K562 (cell line): ENCODE measurements at regions not wholly inside any gene's neighbourhood (a gene's known extent, or its start where the extent isn't known, plus 50 kb on each side); places are given as distances from the start of the nearest gene placed in this dataset.

ENCODE experiments used
- MEF2A ChIP-seq: IDR thresholded peaks from 2 replicates; pipeline ENCODE4 v1.6.1; 2011; ENCODE audit warnings: low read depth, mild to moderate bottlenecking, low read length, moderate library complexity; ENCODE audit not compliant: control insufficient read depth
- YBX1 ChIP-seq: fragments of 450-650 bp; IDR thresholded peaks from 2 replicates; pipeline ENCODE4 v1.7.1; 2016; ENCODE audit warnings: mild to moderate bottlenecking
- TF ChIP-seq, protein P1 (sequence below): fragments of 450-650 bp; IDR thresholded peaks from 2 replicates; pipeline ENCODE4 v1.6.1; 2016; ENCODE audit warnings: low read depth
- TF ChIP-seq, protein P2 (sequence below): sonication (generic); formaldehyde crosslinking; IDR thresholded peaks from 2 replicates; pipeline ENCODE4 v1.8.0; 2023; ENCODE audit warnings: missing genetic modification reagents, mild to moderate bottlenecking, borderline replicate concordance

DNA sequence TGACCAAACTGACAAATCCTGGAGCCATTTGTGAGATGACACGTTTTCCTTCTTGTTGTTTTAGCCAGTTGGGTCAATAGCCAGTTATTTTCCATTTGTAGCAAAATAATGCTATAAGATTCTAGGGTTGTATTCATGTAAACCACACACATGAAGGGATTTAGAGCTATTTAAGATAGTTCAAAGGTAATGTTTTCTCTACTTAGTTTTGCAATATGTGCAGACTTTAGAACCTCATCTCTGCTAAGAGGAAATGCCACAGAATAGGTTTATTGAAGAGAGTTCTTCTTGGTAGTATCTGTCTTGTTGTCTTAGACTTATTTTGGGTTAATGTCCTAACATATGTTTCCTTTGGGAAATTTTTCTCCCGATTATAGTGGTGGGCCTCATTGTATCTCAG lies 213.5 kb upstream of the RIMS1 start (continued):
- no peak for TF ChIP-seq YBX1
- TF ChIP-seq MEF2A = no peak
- TF ChIP-seq, protein P1, sequence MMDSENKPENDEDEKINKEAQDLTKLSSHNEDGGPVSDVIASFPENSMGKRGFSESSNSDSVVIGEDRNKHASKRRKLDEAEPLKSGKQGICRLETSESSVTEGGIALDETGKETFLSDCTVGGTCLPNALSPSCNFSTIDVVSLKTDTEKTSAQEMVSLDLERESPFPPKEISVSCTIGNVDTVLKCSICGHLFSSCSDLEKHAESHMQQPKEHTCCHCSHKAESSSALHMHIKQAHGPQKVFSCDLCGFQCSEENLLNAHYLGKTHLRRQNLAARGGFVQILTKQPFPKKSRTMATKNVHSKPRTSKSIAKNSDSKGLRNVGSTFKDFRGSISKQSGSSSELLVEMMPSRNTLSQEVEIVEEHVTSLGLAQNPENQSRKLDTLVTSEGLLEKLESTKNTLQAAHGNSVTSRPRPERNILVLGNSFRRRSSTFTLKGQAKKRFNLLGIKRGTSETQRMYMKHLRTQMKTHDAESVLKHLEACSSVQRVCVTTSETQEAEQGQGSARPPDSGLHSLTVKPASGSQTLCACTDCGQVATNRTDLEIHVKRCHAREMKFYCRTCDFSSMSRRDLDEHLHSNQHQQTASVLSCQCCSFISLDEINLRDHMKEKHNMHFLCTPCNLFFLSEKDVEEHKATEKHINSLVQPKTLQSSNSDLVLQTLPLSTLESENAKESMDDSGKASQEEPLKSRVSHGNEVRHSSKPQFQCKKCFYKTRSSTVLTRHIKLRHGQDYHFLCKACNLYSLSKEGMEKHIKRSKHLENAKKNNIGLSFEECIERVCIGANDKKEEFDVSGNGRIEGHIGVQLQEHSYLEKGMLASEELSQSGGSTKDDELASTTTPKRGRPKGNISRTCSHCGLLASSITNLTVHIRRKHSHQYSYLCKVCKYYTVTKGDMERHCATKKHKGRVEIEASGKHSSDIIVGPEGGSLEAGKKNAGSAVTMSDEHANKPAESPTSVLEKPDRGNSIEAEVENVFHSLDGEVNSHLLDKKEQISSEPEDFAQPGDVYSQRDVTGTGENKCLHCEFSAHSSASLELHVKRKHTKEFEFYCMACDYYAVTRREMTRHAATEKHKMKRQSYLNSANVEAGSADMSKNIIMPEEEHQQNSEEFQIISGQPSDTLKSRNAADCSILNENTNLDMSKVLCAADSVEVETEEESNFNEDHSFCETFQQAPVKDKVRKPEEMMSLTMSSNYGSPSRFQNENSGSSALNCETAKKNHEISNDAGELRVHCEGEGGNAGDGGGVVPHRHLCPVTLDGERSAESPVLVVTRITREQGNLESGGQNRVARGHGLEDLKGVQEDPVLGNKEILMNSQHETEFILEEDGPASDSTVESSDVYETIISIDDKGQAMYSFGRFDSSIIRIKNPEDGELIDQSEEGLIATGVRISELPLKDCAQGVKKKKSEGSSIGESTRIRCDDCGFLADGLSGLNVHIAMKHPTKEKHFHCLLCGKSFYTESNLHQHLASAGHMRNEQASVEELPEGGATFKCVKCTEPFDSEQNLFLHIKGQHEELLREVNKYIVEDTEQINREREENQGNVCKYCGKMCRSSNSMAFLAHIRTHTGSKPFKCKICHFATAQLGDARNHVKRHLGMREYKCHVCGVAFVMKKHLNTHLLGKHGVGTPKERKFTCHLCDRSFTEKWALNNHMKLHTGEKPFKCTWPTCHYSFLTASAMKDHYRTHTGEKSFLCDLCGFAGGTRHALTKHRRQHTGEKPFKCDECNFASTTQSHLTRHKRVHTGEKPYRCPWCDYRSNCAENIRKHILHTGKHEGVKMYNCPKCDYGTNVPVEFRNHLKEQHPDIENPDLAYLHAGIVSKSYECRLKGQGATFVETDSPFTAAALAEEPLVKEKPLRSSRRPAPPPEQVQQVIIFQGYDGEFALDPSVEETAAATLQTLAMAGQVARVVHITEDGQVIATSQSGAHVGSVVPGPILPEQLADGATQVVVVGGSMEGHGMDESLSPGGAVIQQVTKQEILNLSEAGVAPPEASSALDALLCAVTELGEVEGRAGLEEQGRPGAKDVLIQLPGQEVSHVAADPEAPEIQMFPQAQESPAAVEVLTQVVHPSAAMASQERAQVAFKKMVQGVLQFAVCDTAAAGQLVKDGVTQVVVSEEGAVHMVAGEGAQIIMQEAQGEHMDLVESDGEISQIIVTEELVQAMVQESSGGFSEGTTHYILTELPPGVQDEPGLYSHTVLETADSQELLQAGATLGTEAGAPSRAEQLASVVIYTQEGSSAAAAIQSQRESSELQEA = no peak
- TF ChIP-seq, protein P2, sequence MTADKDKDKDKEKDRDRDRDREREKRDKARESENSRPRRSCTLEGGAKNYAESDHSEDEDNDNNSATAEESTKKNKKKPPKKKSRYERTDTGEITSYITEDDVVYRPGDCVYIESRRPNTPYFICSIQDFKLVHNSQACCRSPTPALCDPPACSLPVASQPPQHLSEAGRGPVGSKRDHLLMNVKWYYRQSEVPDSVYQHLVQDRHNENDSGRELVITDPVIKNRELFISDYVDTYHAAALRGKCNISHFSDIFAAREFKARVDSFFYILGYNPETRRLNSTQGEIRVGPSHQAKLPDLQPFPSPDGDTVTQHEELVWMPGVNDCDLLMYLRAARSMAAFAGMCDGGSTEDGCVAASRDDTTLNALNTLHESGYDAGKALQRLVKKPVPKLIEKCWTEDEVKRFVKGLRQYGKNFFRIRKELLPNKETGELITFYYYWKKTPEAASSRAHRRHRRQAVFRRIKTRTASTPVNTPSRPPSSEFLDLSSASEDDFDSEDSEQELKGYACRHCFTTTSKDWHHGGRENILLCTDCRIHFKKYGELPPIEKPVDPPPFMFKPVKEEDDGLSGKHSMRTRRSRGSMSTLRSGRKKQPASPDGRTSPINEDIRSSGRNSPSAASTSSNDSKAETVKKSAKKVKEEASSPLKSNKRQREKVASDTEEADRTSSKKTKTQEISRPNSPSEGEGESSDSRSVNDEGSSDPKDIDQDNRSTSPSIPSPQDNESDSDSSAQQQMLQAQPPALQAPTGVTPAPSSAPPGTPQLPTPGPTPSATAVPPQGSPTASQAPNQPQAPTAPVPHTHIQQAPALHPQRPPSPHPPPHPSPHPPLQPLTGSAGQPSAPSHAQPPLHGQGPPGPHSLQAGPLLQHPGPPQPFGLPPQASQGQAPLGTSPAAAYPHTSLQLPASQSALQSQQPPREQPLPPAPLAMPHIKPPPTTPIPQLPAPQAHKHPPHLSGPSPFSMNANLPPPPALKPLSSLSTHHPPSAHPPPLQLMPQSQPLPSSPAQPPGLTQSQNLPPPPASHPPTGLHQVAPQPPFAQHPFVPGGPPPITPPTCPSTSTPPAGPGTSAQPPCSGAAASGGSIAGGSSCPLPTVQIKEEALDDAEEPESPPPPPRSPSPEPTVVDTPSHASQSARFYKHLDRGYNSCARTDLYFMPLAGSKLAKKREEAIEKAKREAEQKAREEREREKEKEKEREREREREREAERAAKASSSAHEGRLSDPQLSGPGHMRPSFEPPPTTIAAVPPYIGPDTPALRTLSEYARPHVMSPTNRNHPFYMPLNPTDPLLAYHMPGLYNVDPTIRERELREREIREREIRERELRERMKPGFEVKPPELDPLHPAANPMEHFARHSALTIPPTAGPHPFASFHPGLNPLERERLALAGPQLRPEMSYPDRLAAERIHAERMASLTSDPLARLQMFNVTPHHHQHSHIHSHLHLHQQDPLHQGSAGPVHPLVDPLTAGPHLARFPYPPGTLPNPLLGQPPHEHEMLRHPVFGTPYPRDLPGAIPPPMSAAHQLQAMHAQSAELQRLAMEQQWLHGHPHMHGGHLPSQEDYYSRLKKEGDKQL (CRISPR knock-in tag) = no peak
